Heart left ventricle (tissue), 16 donors: ENCODE measurements at regions not wholly inside any gene's neighbourhood (a gene's known extent, or its start where the extent isn't known, plus 50 kb on each side); places are given as distances from the start of the nearest gene placed in this dataset.

ENCODE experiments used
- ATAC-seq, 4 donors: fragments of 200-7000 bp; cut with Tn5 transposase; one replicate each; pipeline ENCODE4 v1.9.1; 2020 to 2022; ENCODE audit warnings: moderate library complexity in 4 of 4, mild to moderate bottlenecking in 3 of 4, moderate number of reproducible peaks in 1 of 4
- DNase-seq, 5 donors: peaks; one replicate each; pipeline ENCODE4 v3.0.0-alpha.2; 2020
- H3K27ac ChIP-seq, 12 donors: fragments of 200-600 bp; sonication (generic) in 4 of 12; one replicate each; pipeline versions ENCODE4 v1.5.0 to v1.8.0; 2016 to 2022; ENCODE audit warnings: mild to moderate bottlenecking in 2 of 12
- H3K27me3 ChIP-seq, 9 donors: fragments of 200-600 bp; sonication (generic) in 2 of 9; one replicate each; pipeline versions ENCODE4 v1.5.1 to v1.8.0; 2016 to 2022; ENCODE audit warnings: mild to moderate bottlenecking in 3 of 9
- H3K36me3 ChIP-seq, 9 donors: fragments of 200-600 bp; sonication (generic) in 2 of 9; one replicate each; pipeline versions ENCODE4 v1.5.0 to v1.8.0; 2018 to 2022; ENCODE audit warnings: mild to moderate bottlenecking in 2 of 9
- H3K4me1 ChIP-seq, 12 donors: fragments of 200-600 bp; sonication (generic) in 4 of 12; one replicate each; pipeline versions ENCODE4 v1.5.0 to v1.8.0; 2016 to 2022; ENCODE audit warnings: mild to moderate bottlenecking in 3 of 12
- H3K4me3 ChIP-seq, 12 donors: fragments of 200-600 bp; sonication (generic) in 4 of 12; one replicate each; pipeline versions ENCODE4 v1.5.0 to v1.8.0; 2017 to 2022; ENCODE audit warnings: mild to moderate bottlenecking in 9 of 12, moderate library complexity in 4 of 12
- H3K9me3 ChIP-seq, 12 donors: fragments of 200-600 bp; sonication (generic) in 4 of 12; one replicate each; pipeline versions ENCODE4 v1.5.0 to v1.8.0; 2016 to 2022; ENCODE audit warnings: mild to moderate bottlenecking in 1 of 12
- CTCF ChIP-seq, 12 donors: fragments of 200-600 bp; sonication (generic) in 4 of 12; IDR thresholded peaks; one replicate each; pipeline versions ENCODE4 v1.5.0 to v1.8.0; 2018 to 2022; ENCODE audit warnings: antibody characterized with exemption in 12 of 12, mild to moderate bottlenecking in 5 of 12
- POLR2A ChIP-seq, 2 donors: fragments of 450-650 bp; IDR thresholded peaks; one replicate each; pipeline ENCODE4 v1.6.1; 2017; ENCODE audit warnings: antibody characterized with exemption in 2 of 2, mild to moderate bottlenecking in 2 of 2, moderate library complexity in 2 of 2
- WGBS, 4 donors: extraction: QIAGEN DNeasy Blood & Tissue Kit in 2 of 4; methylation state at CpG; one replicate each; pipeline versions ENCODE4 v1.1.5 to v1.1.7; 2013 to 2018; 5-methylcytosine and 5-hydroxymethylcytosine counted together
- intact Hi-C, 10 donors: fragments of 100-400 bp; cut with DNase I; formaldehyde crosslinking; loops; one replicate each; pipeline versions ENCODE4 v1.11.1 to v1.14.2; 2022
- donor health status: ischemic (EF 13 %, LVEDD 7.1; RV severe dilation, severe dysfunction).
- donor health status: healthy with polysubstance abuse.
- donor health status: DM: no; HTN: yes; CAD: no.
- donor health status: DM: no; HTN: no; CAD: no.
- donor health status: ischemic (EF 25% LVEDD 6.9; RV normal size, moderate dysfunction).
- donor health status: ischemic (EF 25% LVEDD 5.7; RV mildly dilated, moderate dysfunction).
- donor health status: healthy.
- donor health status: DM: yes; HTN: yes; CAD: no.
- donor health status: ischemic (EF 35%, LVEDD 5.7; RV mildly dilated, moderate dysfunction).
- donor health status: nonischemic (EF 11% LVEDD 7.7; RV severe dilation, severe dysfunction).
- donor health status: DM: yes; HTN: yes; CAD: no.
- donor health status: PGD.
- donor health status: ischemic (EF 29% LVEDD 5.4; RV normal size, mild dysfunction).
- donor health status: nonischemic (EF 23%, LVEDD 6.1; RV moderate dilation, normal function).

DNA sequence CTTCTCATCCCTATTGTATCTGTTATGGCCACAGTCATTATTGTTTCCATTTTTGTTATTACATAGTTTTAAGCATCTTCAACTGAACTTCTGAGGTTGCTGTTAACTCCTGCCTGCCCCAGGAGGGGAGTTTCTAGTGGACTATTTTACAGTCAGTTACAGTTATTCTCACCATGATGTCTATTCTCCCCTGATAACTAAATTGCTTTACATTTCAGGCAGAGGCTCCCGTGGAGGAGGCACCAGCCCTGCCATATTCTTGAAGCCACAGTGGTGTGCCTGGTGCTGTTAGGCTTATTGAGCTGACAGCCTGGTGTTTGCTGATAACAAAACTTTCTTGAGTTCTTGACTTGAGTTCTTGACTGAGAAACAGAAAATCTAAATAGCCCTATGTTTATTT, 256.4 kb downstream of the TFCP2L1 start:
- TF ChIP-seq CTCF (IDR thresholded peaks at IDR 0.05) (no peak), POLR2A (IDR thresholded peaks at IDR 0.05) (no peak)
- intact Hi-C loops, result no loop called here
- 37 to 47% (median 42%) methylated on average over 1 of the region's 1 CpG for WGBS, 4 donors

GRCh38 chr2:121030523-121030922, 254.5 kb downstream of the TFCP2L1 start:
- peaks cover 0 to 13% (median 0%) of the 10 kb centered on the region in 9 donors for H3K27me3 ChIP-seq
- H3K4me1 ChIP-seq, result no peaks in the 10 kb centered on the region
- no peak overlapping the region for H3K27ac ChIP-seq
- DNase-seq (no peak), ATAC-seq (no peak)
- WGBS, 4 donors, result 35 to 59% (median 54%) methylated on average over 3 of the region's 3 CpGs
- peaks cover 0 to 3% (median 0%) of the 10 kb centered on the region in 12 donors for H3K9me3 ChIP-seq
- intact Hi-C loops, result no loop called here
- H3K4me3 ChIP-seq, result no peak overlapping the region
- no peaks in the 10 kb centered on the region for H3K36me3 ChIP-seq
- no peak for TF ChIP-seq POLR2A (IDR thresholded peaks at IDR 0.05)
- no peak for TF ChIP-seq CTCF (IDR thresholded peaks at IDR 0.05)

More for the DNA sequence above, 256.4 kb downstream of the TFCP2L1 start:
- H3K9me3 ChIP-seq, result peaks cover 0 to 9% (median 0%) of the 10 kb centered on the region in 12 donors
- DNase-seq (no peak), ATAC-seq (no peak)
- peaks cover 0 to 9% (median 0%) of the 10 kb centered on the region in 9 donors for H3K27me3 ChIP-seq
- H3K4me3 ChIP-seq, result no peak overlapping the region
- no peaks in the 10 kb centered on the region for H3K36me3 ChIP-seq
- H3K27ac ChIP-seq, result no peak overlapping the region
- H3K4me1 ChIP-seq, result no peaks in the 10 kb centered on the region

GRCh38 chr2:121031568-121032340, 253.2 kb downstream of the TFCP2L1 start:
- Histone ChIP-seq H3K9me3 (peaks cover 0 to 3% (median 0%) of the 10 kb centered on the region in 12 donors), H3K36me3 (no peaks in the 10 kb centered on the region), H3K4me3 (no peak overlapping the region), H3K4me1 (no peaks in the 10 kb centered on the region), H3K27me3 (peaks cover 0 to 13% (median 0%) of the 10 kb centered on the region in 9 donors), H3K27ac (no peak overlapping the region)
- DNase-seq (no peak), ATAC-seq (peak in 1 of 4 donors; percentile 29)
- no peak for TF ChIP-seq POLR2A (IDR thresholded peaks at IDR 0.05)
- no peak for TF ChIP-seq CTCF (IDR thresholded peaks at IDR 0.05)
- intact Hi-C loops, result no loop called here
- 87 to 93% (median 92%) methylated on average over 12 of the region's 12 CpGs for WGBS, 4 donors

DNA sequence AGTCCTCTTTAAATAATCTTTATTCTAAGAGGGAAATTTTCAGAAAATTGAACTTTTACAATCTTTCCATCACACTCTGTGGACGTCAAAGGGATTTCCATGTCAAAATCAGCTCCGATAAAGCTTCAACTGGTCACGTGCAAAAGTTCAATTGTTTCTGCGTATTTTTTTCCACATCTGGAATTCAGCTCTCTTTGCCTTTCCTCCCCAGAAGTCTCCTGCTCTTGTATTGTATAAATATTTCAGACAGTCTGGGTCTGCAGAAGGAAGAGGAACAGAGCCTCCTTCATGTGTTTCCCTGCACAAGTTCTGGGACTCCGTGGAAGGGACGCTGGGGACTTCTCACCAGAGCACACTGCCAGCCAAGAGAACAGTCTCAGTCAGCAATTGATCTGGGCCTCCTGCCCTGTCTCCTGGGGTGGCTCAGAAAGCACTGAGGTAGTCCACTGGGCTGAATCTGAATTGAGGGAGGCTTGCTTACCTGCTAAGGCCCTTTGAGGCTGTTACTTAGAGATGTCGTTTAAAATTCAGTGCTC, 251.5 kb downstream of the TFCP2L1 start:
- peaks cover 0 to 18% (median 0%) of the 10 kb centered on the region in 9 donors for H3K27me3 ChIP-seq

More for the DNA sequence above, 251.5 kb downstream of the TFCP2L1 start:
- no peak for DNase-seq
- intact Hi-C loops, result no loop called here
- WGBS, 4 donors, result 68 to 76% (median 71%) methylated on average over 7 of the region's 7 CpGs
- H3K27ac ChIP-seq, result no peak overlapping the region
- H3K4me1 ChIP-seq, result no peaks in the 10 kb centered on the region
- no peaks in the 10 kb centered on the region for H3K36me3 ChIP-seq
- ATAC-seq, result no peak
- H3K9me3 ChIP-seq, result no peaks in the 10 kb centered on the region
- no peak overlapping the region for H3K4me3 ChIP-seq
- TF ChIP-seq POLR2A (IDR thresholded peaks at IDR 0.05) (no peak), CTCF (IDR thresholded peaks at IDR 0.05) (no peak)
